Testis (tissue), 2 donors: ENCODE measurements at regions not wholly inside any gene's neighbourhood (a gene's known extent, or its start where the extent isn't known, plus 50 kb on each side); places are given as distances from the start of the nearest gene placed in this dataset.

Source experiments
- CTCF ChIP-seq, 3 experiments: fragments of 450-650 bp in 2 of 3; fragments of 200-600 bp in 1 of 3; sonication (generic) in 1 of 3; IDR thresholded peaks; one replicate each; pipeline ENCODE4 v1.5.1; 2016 to 2019; ENCODE audit warnings: antibody characterized with exemption in 3 of 3, mild to moderate bottlenecking in 2 of 3, moderate library complexity in 1 of 3
- POLR2A ChIP-seq: fragments of 450-650 bp; IDR thresholded peaks from one replicate; pipeline ENCODE4 v1.6.1; 2017; ENCODE audit warnings: antibody characterized with exemption, mild to moderate bottlenecking, moderate library complexity

GRCh38 chrX:39309018-39309635, 507.9 kb downstream of the MID1IP1 start:
- TF ChIP-seq POLR2A (no peak), CTCF (IDR thresholded peaks at IDR 0.05) (no peak)
